HepG2 (cell line): ENCODE measurements at regions not wholly inside any gene's neighbourhood (a gene's known extent, or its start where the extent isn't known, plus 50 kb on each side); places are given as distances from the start of the nearest gene placed in this dataset.

Source experiments
- CCAR2 ChIP-seq: fragments of 200-400 bp; formaldehyde crosslinking; optimal IDR thresholded peaks from 2 replicates; pipeline ENCODE3; 2018; ENCODE audit warnings: low read depth, mild to moderate bottlenecking, low read length, moderate library complexity
- CTCF ChIP-seq: sonication (generic); formaldehyde crosslinking; IDR thresholded peaks from 2 replicates; pipeline ENCODE4 v1.5.0; 2020; ENCODE audit warnings: mild to moderate bottlenecking, missing genetic modification reagents, moderate library complexity
- DNMT3B ChIP-seq: conservative IDR thresholded peaks from 2 replicates; pipeline ENCODE4 v1.6.1; 2016; ENCODE audit warnings: missing biosample characterization, control low read depth
- HMGXB4 ChIP-seq, 2 experiments: sonication (generic) in 1 of 2; formaldehyde crosslinking in 1 of 2; IDR thresholded peaks; 2 replicates each; pipeline versions ENCODE4 v1.4.0 to v1.6.1; 2018 to 2020; ENCODE audit warnings: missing genetic modification reagents in 2 of 2, borderline replicate concordance in 1 of 2, low read depth in 1 of 2, mild to moderate bottlenecking in 1 of 2, missing biosample characterization in 1 of 2
- JARID2 ChIP-seq: sonication (generic); formaldehyde crosslinking; IDR thresholded peaks from 2 replicates; pipeline ENCODE4 v1.8.1; 2023; ENCODE audit warnings: missing genetic modification reagents, inconsistent platforms; ENCODE audit not compliant: insufficient replicate concordance
- KMT2A ChIP-seq: sonication (generic); formaldehyde crosslinking; IDR thresholded peaks from 2 replicates; pipeline ENCODE4 v1.4.0; 2020; ENCODE audit warnings: missing genetic modification reagents
- MAFK ChIP-seq, 2 experiments: IDR thresholded peaks in 1 of 2; conservative IDR thresholded peaks in 1 of 2; 2 replicates each; pipeline ENCODE4 v1.6.1; 2011; ENCODE audit warnings: improper control_type of control experiment in 2 of 2, low read length in 2 of 2
- MED1 ChIP-seq: sonication (generic); formaldehyde crosslinking; IDR thresholded peaks from 2 replicates; pipeline ENCODE4 v1.4.0; 2020; ENCODE audit warnings: missing genetic modification reagents
- NPAS2 ChIP-seq: sonication (generic); formaldehyde crosslinking; IDR thresholded peaks from 2 replicates; pipeline ENCODE4 v1.8.0; 2022; ENCODE audit warnings: mild to moderate bottlenecking, missing genetic modification reagents, borderline replicate concordance
- RELA ChIP-seq: sonication (generic); formaldehyde crosslinking; IDR thresholded peaks from 2 replicates; pipeline ENCODE4 v1.4.0; 2020; ENCODE audit warnings: missing genetic modification reagents
- RFXANK ChIP-seq: IDR thresholded peaks from 2 replicates; pipeline ENCODE4 v1.6.1; 2016
- RXRB ChIP-seq: IDR thresholded peaks from 2 replicates; pipeline ENCODE4 v1.6.1; 2016; ENCODE audit warnings: borderline replicate concordance, missing genetic modification reagents, missing compliant biosample characterization
- TFAP4 ChIP-seq: sonication (generic); IDR thresholded peaks from 2 replicates; pipeline ENCODE4 v1.6.1; 2016; ENCODE audit warnings: low read depth, borderline replicate concordance
- ZFP90 ChIP-seq: sonication (generic); formaldehyde crosslinking; IDR thresholded peaks from 2 replicates; pipeline ENCODE4 v1.8.0; 2022; ENCODE audit warnings: missing genetic modification reagents, mild to moderate bottlenecking, inconsistent platforms, borderline replicate concordance
- ZNF224 ChIP-seq: sonication (generic); formaldehyde crosslinking; IDR thresholded peaks from 2 replicates; pipeline ENCODE4 v1.5.0; 2020; ENCODE audit warnings: mild to moderate bottlenecking, missing genetic modification reagents
- ZNF296 ChIP-seq: sonication (generic); formaldehyde crosslinking; conservative IDR thresholded peaks from 2 replicates; pipeline ENCODE4 v1.5.0; 2020; ENCODE audit warnings: mild to moderate bottlenecking, missing genetic modification reagents
- ZNF569 ChIP-seq: sonication (generic); formaldehyde crosslinking; IDR thresholded peaks from 2 replicates; pipeline ENCODE4 v1.5.0; 2020; ENCODE audit warnings: mild to moderate bottlenecking, missing genetic modification reagents, moderate library complexity, borderline replicate concordance
- ZNF691 ChIP-seq: sonication (generic); formaldehyde crosslinking; IDR thresholded peaks from 2 replicates; pipeline ENCODE4 v1.4.0; 2020; ENCODE audit warnings: missing genetic modification reagents, low read depth, mild to moderate bottlenecking, borderline replicate concordance
- TF ChIP-seq, protein P1 (sequence below): IDR thresholded peaks from 2 replicates; pipeline ENCODE4 v1.4.0; 2020; ENCODE audit warnings: mild to moderate bottlenecking, missing genetic modification reagents

DNA sequence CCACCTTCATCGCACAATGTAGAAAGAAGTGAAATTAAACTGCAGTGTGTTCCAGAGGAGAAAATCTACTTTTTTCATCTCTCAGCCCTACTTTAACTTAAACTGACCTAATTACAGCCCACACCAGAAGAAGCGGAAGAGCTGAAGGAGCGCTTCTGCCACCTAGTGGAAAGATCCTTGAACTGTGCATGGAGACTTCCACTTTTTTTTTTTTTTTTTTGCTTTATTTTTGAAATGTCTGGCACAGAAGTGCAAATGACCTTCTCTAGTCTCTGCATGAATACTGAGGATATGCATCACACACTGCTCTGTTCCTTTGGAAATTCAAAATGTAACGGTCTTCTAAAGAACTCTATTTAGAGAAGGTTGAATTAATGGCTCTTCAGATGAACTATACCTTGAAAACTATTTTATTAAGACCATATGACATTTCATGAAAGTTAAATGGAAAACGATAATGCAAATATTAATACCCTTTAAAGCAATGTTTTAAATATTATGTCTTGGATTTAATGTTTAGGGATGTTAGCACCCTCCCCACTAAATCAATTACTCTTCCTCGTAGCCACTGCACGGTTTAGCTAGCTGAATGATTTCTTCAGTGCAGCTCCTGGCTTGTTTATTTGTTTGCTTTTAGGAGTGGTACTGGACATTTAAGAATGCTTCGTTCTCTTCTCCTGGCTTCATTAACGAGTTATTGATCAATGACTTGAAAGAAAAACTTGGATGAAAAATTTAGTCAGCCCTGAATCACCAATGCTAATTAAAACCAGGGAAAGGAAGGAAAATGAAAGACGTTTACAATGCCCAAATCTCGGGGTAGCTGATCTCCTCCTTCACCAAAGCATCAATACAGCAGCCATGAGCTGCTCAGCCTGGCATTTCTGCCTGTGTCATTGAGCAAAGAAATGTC, 569.6 kb upstream of the GJE1 start (continued):
- TF ChIP-seq, protein P1, sequence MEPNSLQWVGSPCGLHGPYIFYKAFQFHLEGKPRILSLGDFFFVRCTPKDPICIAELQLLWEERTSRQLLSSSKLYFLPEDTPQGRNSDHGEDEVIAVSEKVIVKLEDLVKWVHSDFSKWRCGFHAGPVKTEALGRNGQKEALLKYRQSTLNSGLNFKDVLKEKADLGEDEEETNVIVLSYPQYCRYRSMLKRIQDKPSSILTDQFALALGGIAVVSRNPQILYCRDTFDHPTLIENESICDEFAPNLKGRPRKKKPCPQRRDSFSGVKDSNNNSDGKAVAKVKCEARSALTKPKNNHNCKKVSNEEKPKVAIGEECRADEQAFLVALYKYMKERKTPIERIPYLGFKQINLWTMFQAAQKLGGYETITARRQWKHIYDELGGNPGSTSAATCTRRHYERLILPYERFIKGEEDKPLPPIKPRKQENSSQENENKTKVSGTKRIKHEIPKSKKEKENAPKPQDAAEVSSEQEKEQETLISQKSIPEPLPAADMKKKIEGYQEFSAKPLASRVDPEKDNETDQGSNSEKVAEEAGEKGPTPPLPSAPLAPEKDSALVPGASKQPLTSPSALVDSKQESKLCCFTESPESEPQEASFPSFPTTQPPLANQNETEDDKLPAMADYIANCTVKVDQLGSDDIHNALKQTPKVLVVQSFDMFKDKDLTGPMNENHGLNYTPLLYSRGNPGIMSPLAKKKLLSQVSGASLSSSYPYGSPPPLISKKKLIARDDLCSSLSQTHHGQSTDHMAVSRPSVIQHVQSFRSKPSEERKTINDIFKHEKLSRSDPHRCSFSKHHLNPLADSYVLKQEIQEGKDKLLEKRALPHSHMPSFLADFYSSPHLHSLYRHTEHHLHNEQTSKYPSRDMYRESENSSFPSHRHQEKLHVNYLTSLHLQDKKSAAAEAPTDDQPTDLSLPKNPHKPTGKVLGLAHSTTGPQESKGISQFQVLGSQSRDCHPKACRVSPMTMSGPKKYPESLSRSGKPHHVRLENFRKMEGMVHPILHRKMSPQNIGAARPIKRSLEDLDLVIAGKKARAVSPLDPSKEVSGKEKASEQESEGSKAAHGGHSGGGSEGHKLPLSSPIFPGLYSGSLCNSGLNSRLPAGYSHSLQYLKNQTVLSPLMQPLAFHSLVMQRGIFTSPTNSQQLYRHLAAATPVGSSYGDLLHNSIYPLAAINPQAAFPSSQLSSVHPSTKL (CRISPR knock-in tag), result peak; percentile 17; the same call in 1 of the 2 replicates
- TF ChIP-seq RXRB (CRISPR knock-in tag) (peak; percentile 33; the same call in 1 of the 2 replicates), CCAR2 (no peak), MAFK (conservative IDR thresholded peaks at IDR 0.05 in 1 of 2, IDR thresholded peaks at IDR 0.05 in 1 of 2; ENCODE audit: low read length in 2 of 2) (0 out of 4 replicates have a peak, but pooled peaks of 1 of the 2 experiments have one; percentile 1), DNMT3B (CRISPR knock-in tag) (0 out of 2 replicates have a peak, but pooled peaks have one; percentile 39), ZNF296 (no peak), MED1 (CRISPR knock-in tag) (0 out of 2 replicates have a peak, but pooled peaks have one; percentile 18), HMGXB4 (CRISPR knock-in tag; IDR thresholded peaks at IDR 0.05; ENCODE audit: borderline replicate concordance in 1 of 2, low read depth in 1 of 2) (peak in 1 of 2 experiments; percentile 48; a peak in 1 of 4 replicates), RELA (CRISPR knock-in tag) (no peak), TFAP4 (no peak), NPAS2 (CRISPR knock-in tag) (no peak), CTCF (CRISPR knock-in tag) (peak; percentile 86), ZNF691 (CRISPR knock-in tag) (no peak), ZNF224 (CRISPR knock-in tag) (no peak), ZNF569 (CRISPR knock-in tag) (no peak), JARID2 (CRISPR knock-in tag) (no peak), KMT2A (no peak), RFXANK (0 out of 2 replicates have a peak, but pooled peaks have one; percentile 22), ZFP90 (no peak)
